ENCODE measurements at regions not wholly inside any gene's neighbourhood (a gene's known extent, or its start where the extent isn't known, plus 50 kb on each side); places are given as distances from the start of the nearest gene placed in this dataset.

GRCh38 chr4:156265407-156265806 lies 311.7 kb upstream of the CTSO start:
- DNase-seq (ENCODE audit: low spot score): no peak
- Histone ChIP-seq H3K9me3 (no peaks in the 10 kb centered on the region), H3K27me3 (replicated peaks; ENCODE audit: insufficient read depth) (no peaks in the 10 kb centered on the region), H3K4me1 (replicated peaks) (no peaks in the 10 kb centered on the region), H3K36me3 (no peaks in the 10 kb centered on the region), H3K27ac (no peak overlapping the region), H3K4me3 (no peak overlapping the region)
- no peak for TF ChIP-seq POLR2AphosphoS5 (IDR thresholded peaks at IDR 0.05)
- TF ChIP-seq POLR2A (IDR thresholded peaks at IDR 0.05): no peak
- TF ChIP-seq CTCF (IDR thresholded peaks at IDR 0.05): no peak
- intact Hi-C loops (cut with DNase I): no loop called here

GRCh38 chr4:156261230-156261629 lies 307.6 kb upstream of the CTSO start:
- no peaks in the 10 kb centered on the region for H3K9me3 ChIP-seq
- no peaks in the 10 kb centered on the region for H3K27me3 ChIP-seq (replicated peaks; ENCODE audit: insufficient read depth)
- no peak overlapping the region for H3K4me3 ChIP-seq
- 90% methylated on average over 1 of the region's 1 CpG for WGBS
- H3K4me1 ChIP-seq (replicated peaks): no peaks in the 10 kb centered on the region
- no peak overlapping the region for H3K27ac ChIP-seq
- H3K36me3 ChIP-seq: no peaks in the 10 kb centered on the region
- intact Hi-C loops (cut with DNase I): no loop called here
- DNase-seq (ENCODE audit: low spot score): no peak
- no peak for TF ChIP-seq POLR2AphosphoS5 (IDR thresholded peaks at IDR 0.05)
- TF ChIP-seq POLR2A (IDR thresholded peaks at IDR 0.05): no peak
- no peak for TF ChIP-seq CTCF (IDR thresholded peaks at IDR 0.05)

- H3K4me1 ChIP-seq (replicated peaks): no peaks in the 10 kb centered on the region
- TF ChIP-seq POLR2A (IDR thresholded peaks at IDR 0.05) (no peak), POLR2AphosphoS5 (IDR thresholded peaks at IDR 0.05) (no peak), CTCF (IDR thresholded peaks at IDR 0.05) (no peak)
- H3K4me3 ChIP-seq: no peak overlapping the region
- no peaks in the 10 kb centered on the region for H3K9me3 ChIP-seq
- WGBS: 9% methylated on average over 5 of the region's 5 CpGs
- intact Hi-C loops (cut with DNase I): no loop called here
- DNase-seq (ENCODE audit: low spot score): no peak
- H3K27ac ChIP-seq: no peak overlapping the region
- H3K36me3 ChIP-seq: no peaks in the 10 kb centered on the region
- H3K27me3 ChIP-seq (replicated peaks; ENCODE audit: insufficient read depth): no peaks in the 10 kb centered on the region
Measured at GRCh38 chr4:156255230-156256007, 301.8 kb upstream of the CTSO start.

- WGBS: 83% methylated on average over 2 of the region's 2 CpGs
- TF ChIP-seq CTCF (IDR thresholded peaks at IDR 0.05) (no peak), POLR2A (IDR thresholded peaks at IDR 0.05) (no peak), POLR2AphosphoS5 (IDR thresholded peaks at IDR 0.05) (no peak)
- Histone ChIP-seq H3K9me3 (no peaks in the 10 kb centered on the region), H3K27ac (no peak overlapping the region), H3K4me3 (no peak overlapping the region), H3K36me3 (no peaks in the 10 kb centered on the region), H3K27me3 (replicated peaks; ENCODE audit: insufficient read depth) (no peaks in the 10 kb centered on the region), H3K4me1 (replicated peaks) (no peaks in the 10 kb centered on the region)
- intact Hi-C loops (cut with DNase I): no loop called here
- no peak for DNase-seq (ENCODE audit: low spot score)
Measured at GRCh38 chr4:156252358-156252921, 298.8 kb upstream of the CTSO start.

Data from prostate gland (tissue), 2 donors.